ENCODE measurements at regions not wholly inside any gene's neighbourhood (a gene's known extent, or its start where the extent isn't known, plus 50 kb on each side); places are given as distances from the start of the nearest gene placed in this dataset.

- H3K4me1 ChIP-seq (ENCODE audit: control insufficient read depth in 5 of 5, insufficient read depth in 5 of 5, low read length in 5 of 5): no peaks in the 10 kb centered on the region
- peaks cover 0 to 10% (median 0%) of the 10 kb centered on the region in 4 donors for H3K9me3 ChIP-seq (ENCODE audit: control insufficient read depth in 4 of 4, insufficient read depth in 3 of 4, low read length in 3 of 4)
- no peak overlapping the region for H3K9ac ChIP-seq (ENCODE audit: insufficient read depth in 1 of 2, low read length in 2 of 2)
- DNase-seq (no peak), ATAC-seq (ENCODE audit: insufficient read depth, low FRiP score) (no peak)
- TF ChIP-seq CTCF (IDR thresholded peaks at IDR 0.05; ENCODE audit: control extremely low read depth, extremely low read depth): no peak
- H3K27ac ChIP-seq (ENCODE audit: low read depth in 1 of 2, low read length in 1 of 2): no peak overlapping the region
- no peaks in the 10 kb centered on the region for H3K36me3 ChIP-seq (ENCODE audit: control insufficient read depth in 4 of 4, insufficient read depth in 4 of 4, low read length in 4 of 4)
- WGBS, 2 donors: 85 to 87% methylated on average over 3 of the region's 3 CpGs
- no peak overlapping the region for H3K4me3 ChIP-seq
- no peaks in the 10 kb centered on the region for H3K27me3 ChIP-seq (ENCODE audit: control insufficient read depth in 3 of 3, insufficient read depth in 3 of 3, low read length in 2 of 3)
These were observed 78.3 kb upstream of the CRIM1 start for GRCh38 chr2:36277146-36277808.

GRCh38 chr2:36271266-36271665 is 84.3 kb upstream of the CRIM1 start:
- Histone ChIP-seq H3K4me1 (ENCODE audit: control insufficient read depth in 5 of 5, insufficient read depth in 5 of 5, low read length in 5 of 5) (no peaks in the 10 kb centered on the region), H3K9me3 (ENCODE audit: control insufficient read depth in 4 of 4, insufficient read depth in 3 of 4, low read length in 3 of 4) (peaks cover 0 to 3% (median 0%) of the 10 kb centered on the region in 4 donors), H3K36me3 (ENCODE audit: control insufficient read depth in 4 of 4, insufficient read depth in 4 of 4, low read length in 4 of 4) (no peaks in the 10 kb centered on the region), H3K9ac (ENCODE audit: insufficient read depth in 1 of 2, low read length in 2 of 2) (no peak overlapping the region), H3K27me3 (ENCODE audit: control insufficient read depth in 3 of 3, insufficient read depth in 3 of 3, low read length in 2 of 3) (no peaks in the 10 kb centered on the region), H3K4me3 (no peak overlapping the region), H3K27ac (ENCODE audit: low read depth in 1 of 2, low read length in 1 of 2) (no peak overlapping the region)
- TF ChIP-seq CTCF (IDR thresholded peaks at IDR 0.05; ENCODE audit: control extremely low read depth, extremely low read depth): no peak
- ATAC-seq (ENCODE audit: insufficient read depth, low FRiP score) (no peak), DNase-seq (peak in 1 of 3 donors; percentile 12)
- WGBS, 2 donors: 67 to 76% methylated on average over 1 of the region's 1 CpG

GRCh38 chr2:36270758-36271157 is 84.8 kb upstream of the CRIM1 start:
- no peak overlapping the region for H3K9ac ChIP-seq (ENCODE audit: insufficient read depth in 1 of 2, low read length in 2 of 2)
- H3K4me1 ChIP-seq (ENCODE audit: control insufficient read depth in 5 of 5, insufficient read depth in 5 of 5, low read length in 5 of 5): no peaks in the 10 kb centered on the region
- no peak overlapping the region for H3K27ac ChIP-seq (ENCODE audit: low read depth in 1 of 2, low read length in 1 of 2)
- H3K4me3 ChIP-seq: no peak overlapping the region
- no peak for TF ChIP-seq CTCF (IDR thresholded peaks at IDR 0.05; ENCODE audit: control extremely low read depth, extremely low read depth)
- H3K9me3 ChIP-seq (ENCODE audit: control insufficient read depth in 4 of 4, insufficient read depth in 3 of 4, low read length in 3 of 4): peaks cover 0 to 3% (median 0%) of the 10 kb centered on the region in 4 donors
- H3K36me3 ChIP-seq (ENCODE audit: control insufficient read depth in 4 of 4, insufficient read depth in 4 of 4, low read length in 4 of 4): no peaks in the 10 kb centered on the region
- WGBS, 2 donors: 72 to 85% methylated on average over 5 of the region's 5 CpGs
- ATAC-seq (ENCODE audit: insufficient read depth, low FRiP score) (no peak), DNase-seq (no peak)
- no peaks in the 10 kb centered on the region for H3K27me3 ChIP-seq (ENCODE audit: control insufficient read depth in 3 of 3, insufficient read depth in 3 of 3, low read length in 2 of 3)

- DNase-seq (no peak), ATAC-seq (ENCODE audit: insufficient read depth, low FRiP score) (no peak)
- no peak overlapping the region for H3K9ac ChIP-seq (ENCODE audit: insufficient read depth in 1 of 2, low read length in 2 of 2)
- H3K9me3 ChIP-seq (ENCODE audit: control insufficient read depth in 4 of 4, insufficient read depth in 3 of 4, low read length in 3 of 4): no peaks in the 10 kb centered on the region
- TF ChIP-seq CTCF (IDR thresholded peaks at IDR 0.05; ENCODE audit: control extremely low read depth, extremely low read depth): no peak
- H3K4me1 ChIP-seq (ENCODE audit: control insufficient read depth in 5 of 5, insufficient read depth in 5 of 5, low read length in 5 of 5): no peaks in the 10 kb centered on the region
- H3K4me3 ChIP-seq: no peak overlapping the region
- H3K27ac ChIP-seq (ENCODE audit: low read depth in 1 of 2, low read length in 1 of 2): no peak overlapping the region
- WGBS, 2 donors: 93 to 97% methylated on average over 1 of the region's 1 CpG
- no peaks in the 10 kb centered on the region for H3K27me3 ChIP-seq (ENCODE audit: control insufficient read depth in 3 of 3, insufficient read depth in 3 of 3, low read length in 2 of 3)
- no peaks in the 10 kb centered on the region for H3K36me3 ChIP-seq (ENCODE audit: control insufficient read depth in 4 of 4, insufficient read depth in 4 of 4, low read length in 4 of 4)
These were observed 88.4 kb upstream of the CRIM1 start for GRCh38 chr2:36267194-36267593.

Measured in lung (tissue), 11 donors.